Trophoblast cell (in vitro differentiated cells and primary cell): ENCODE measurements at regions not wholly inside any gene's neighbourhood (a gene's known extent, or its start where the extent isn't known, plus 50 kb on each side); places are given as distances from the start of the nearest gene placed in this dataset.

Experiments
- DNase-seq, 2 donors: peaks; one replicate each; pipeline ENCODE4 v3.0.0-alpha.2; 2016
- H2AFZ ChIP-seq: 2 replicates; pipeline ENCODE4 v1.6.1; 2013; ENCODE audit warnings: low read length, moderate library complexity, mild to moderate bottlenecking; ENCODE audit not compliant: insufficient read depth, poor library complexity
- H2AK5ac ChIP-seq: 2 replicates; pipeline ENCODE4 v1.6.1; 2013; ENCODE audit warnings: mild to moderate bottlenecking, low read length
- H2BK120ac ChIP-seq: 2 replicates; pipeline ENCODE4 v1.6.1; 2013; ENCODE audit warnings: low read length, mild to moderate bottlenecking, moderate library complexity; ENCODE audit not compliant: insufficient read depth, poor library complexity
- H2BK12ac ChIP-seq: 2 replicates; pipeline ENCODE4 v1.6.1; 2013; ENCODE audit warnings: mild to moderate bottlenecking, low read length, moderate library complexity
- H2BK5ac ChIP-seq: 2 replicates; pipeline ENCODE4 v1.6.1; 2013; ENCODE audit warnings: low read length, low read depth, moderate library complexity, mild to moderate bottlenecking; ENCODE audit not compliant: poor library complexity
- H3K14ac ChIP-seq: 2 replicates; pipeline ENCODE4 v1.6.1; 2013; ENCODE audit warnings: mild to moderate bottlenecking, low read length
- H3K18ac ChIP-seq: 2 replicates; pipeline ENCODE4 v1.6.1; 2013; ENCODE audit warnings: mild to moderate bottlenecking, low read length
- H3K23ac ChIP-seq: 2 replicates; pipeline ENCODE4 v1.6.1; 2013; ENCODE audit warnings: low read length
- H3K27ac ChIP-seq: 2 replicates; pipeline ENCODE4 v1.5.1; 2013; ENCODE audit warnings: low read depth, mild to moderate bottlenecking, inconsistent platforms, low read length, moderate library complexity
- H3K27me3 ChIP-seq: 2 replicates; pipeline ENCODE4 v1.6.1; 2013; ENCODE audit warnings: inconsistent platforms, mild to moderate bottlenecking, low read length, moderate library complexity; ENCODE audit not compliant: insufficient read depth
- H3K36me3 ChIP-seq, 2 experiments: 1 replicate in 1 of 2; 2 replicates in 1 of 2; pipeline ENCODE4 v1.6.1; 2013; ENCODE audit warnings: low read length in 2 of 2, mild to moderate bottlenecking in 2 of 2, moderate library complexity in 1 of 2; ENCODE audit not compliant: insufficient read depth in 2 of 2, control insufficient read depth in 1 of 2
- H3K4ac ChIP-seq: 2 replicates; pipeline ENCODE4 v1.6.1; 2013; ENCODE audit warnings: low read depth, mild to moderate bottlenecking, low read length, moderate library complexity
- H3K4me1 ChIP-seq, 2 experiments: 1 replicate in 1 of 2; 2 replicates in 1 of 2; pipeline ENCODE4 v1.6.1; 2013; ENCODE audit warnings: low read length in 2 of 2, mild to moderate bottlenecking in 2 of 2, moderate library complexity in 1 of 2; ENCODE audit not compliant: insufficient read depth in 2 of 2, control insufficient read depth in 1 of 2
- H3K4me2 ChIP-seq: 2 replicates; pipeline ENCODE4 v1.6.1; 2013; ENCODE audit warnings: inconsistent platforms, mild to moderate bottlenecking, low read length, moderate library complexity
- H3K4me3 ChIP-seq: 2 replicates; pipeline ENCODE4 v1.5.1; 2013; ENCODE audit warnings: mild to moderate bottlenecking, low read depth, low read length, inconsistent platforms
- H3K79me1 ChIP-seq: one replicate; pipeline ENCODE4 v1.6.1; 2013; ENCODE audit warnings: low read length
- H3K79me2 ChIP-seq: 2 replicates; pipeline ENCODE4 v1.6.1; 2013; ENCODE audit warnings: low read length, mild to moderate bottlenecking; ENCODE audit not compliant: control insufficient read depth, insufficient read depth, poor library complexity
- H3K9ac ChIP-seq: 2 replicates; pipeline ENCODE4 v1.6.1; 2013; ENCODE audit warnings: mild to moderate bottlenecking, low read length
- H3K9me3 ChIP-seq: 2 replicates; pipeline ENCODE4 v1.6.1; 2013; ENCODE audit warnings: low read depth, mild to moderate bottlenecking, control low read depth, inconsistent platforms, low read length; ENCODE audit not compliant: insufficient read depth
- H4K12ac ChIP-seq: 2 replicates; pipeline ENCODE4 v1.6.1; 2013; ENCODE audit warnings: low read depth, mild to moderate bottlenecking, low read length, moderate library complexity
- H4K8ac ChIP-seq: 2 replicates; pipeline ENCODE4 v1.6.1; 2013; ENCODE audit warnings: low read depth, mild to moderate bottlenecking, low read length, moderate library complexity
- H4K91ac ChIP-seq: one replicate; pipeline ENCODE4 v1.6.1; 2013; ENCODE audit warnings: low read depth, mild to moderate bottlenecking, low read length, moderate library complexity
- WGBS: extraction: QIAGEN DNeasy Blood & Tissue Kit; methylation state at CpG from one replicate; pipeline ENCODE4 v1.1.7; 2013; ENCODE audit warnings: missing lambda C conversion rate; ENCODE audit not compliant: insufficient read length, insufficient coverage; ENCODE audit errors: extremely low coverage; 5-methylcytosine and 5-hydroxymethylcytosine counted together

DNA sequence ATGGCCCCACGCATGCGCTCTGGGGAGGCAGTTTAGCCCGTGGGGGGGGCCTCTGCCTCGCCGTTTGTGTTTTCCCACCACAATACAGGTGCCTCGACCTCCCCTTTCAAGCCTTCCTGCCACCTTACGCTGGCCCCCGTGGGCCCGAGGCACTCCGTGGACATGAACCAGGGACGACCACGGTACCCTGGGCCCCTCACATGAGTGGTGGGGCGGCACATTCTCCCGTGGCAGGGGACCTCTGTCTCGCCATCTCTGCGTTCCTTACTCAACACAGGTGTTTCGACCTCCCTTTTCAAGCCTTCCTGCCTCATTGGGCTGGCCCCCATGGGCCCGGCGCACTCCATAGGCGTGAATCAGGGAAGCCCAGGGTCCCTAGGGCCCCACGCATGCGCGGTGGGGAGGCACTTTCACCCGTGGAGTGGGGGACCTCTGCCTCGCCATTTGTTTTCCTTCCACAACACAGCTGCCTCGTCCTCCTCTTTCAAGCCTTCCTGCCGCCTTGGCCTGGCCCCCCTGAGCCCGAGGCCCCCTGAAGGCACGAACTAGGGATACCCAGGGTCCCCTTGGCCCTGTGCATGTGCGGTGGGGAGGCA is 339.5 kb downstream of the ALG10 start:
- Histone ChIP-seq H4K8ac (no peak overlapping the region), H3K79me1 (no peaks in the 10 kb centered on the region), H3K9ac (no peak overlapping the region), H3K4ac (no peak overlapping the region), H3K36me3 (no peaks in the 10 kb centered on the region), H2BK120ac (no peak overlapping the region), H2AK5ac (no peak overlapping the region), H4K12ac (no peak overlapping the region), H2BK5ac (no peak overlapping the region), H3K79me2 (no peaks in the 10 kb centered on the region), H3K4me2 (no peak overlapping the region), H4K91ac (no peak overlapping the region), H3K4me1 (no peaks in the 10 kb centered on the region), H3K23ac (no peak overlapping the region), H3K27ac (no peak overlapping the region), H3K9me3 (peaks cover 99% of the 10 kb centered on the region), H3K27me3 (no peaks in the 10 kb centered on the region), H2BK12ac (no peak overlapping the region), H3K4me3 (no peak overlapping the region), H3K18ac (no peak overlapping the region), H3K14ac (no peak overlapping the region), H2AFZ (no peak overlapping the region)
- DNase-seq, result no peak
- no CpG with 5 or more reads among the region's 30 CpGs for WGBS

DNA sequence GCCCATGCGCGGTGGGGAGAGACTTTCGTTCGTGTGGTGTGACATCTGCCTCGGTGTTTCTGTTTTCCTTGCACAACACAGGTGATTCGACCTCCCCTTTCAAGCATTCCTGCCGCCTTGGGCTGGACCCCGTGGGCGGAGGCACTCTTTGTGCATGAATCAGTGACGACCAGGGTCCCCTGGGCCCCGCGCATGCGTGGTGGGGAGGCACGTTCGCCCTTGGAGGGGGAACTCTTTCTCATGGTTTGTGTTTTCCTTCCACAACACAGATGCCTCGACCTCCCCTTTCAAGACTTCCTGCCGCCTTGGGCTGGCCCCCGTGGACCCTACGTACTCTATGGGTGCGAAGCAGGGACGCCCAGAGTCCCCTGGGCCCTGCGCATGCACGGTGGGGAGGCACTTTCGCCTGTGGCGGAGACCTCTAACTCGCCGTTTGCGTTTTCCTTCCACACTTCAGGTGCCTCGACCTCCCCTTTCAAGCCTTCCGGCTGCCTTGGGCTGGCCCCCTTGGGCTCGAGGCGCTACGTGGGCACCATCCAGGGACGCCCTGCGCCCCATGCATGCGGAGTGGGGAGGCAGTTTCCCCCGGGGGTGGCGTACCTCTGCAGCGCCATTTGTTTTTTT is 340.9 kb downstream of the ALG10 start:
- no peak overlapping the region for H2BK120ac ChIP-seq
- no peaks in the 10 kb centered on the region for H3K36me3 ChIP-seq
- no peaks in the 10 kb centered on the region for H3K27me3 ChIP-seq
- no CpG with 5 or more reads among the region's 39 CpGs for WGBS
- H3K4me2 ChIP-seq, result no peak overlapping the region
- no peak overlapping the region for H3K18ac ChIP-seq
- H3K4me3 ChIP-seq, result no peak overlapping the region
- H4K91ac ChIP-seq, result no peak overlapping the region
- no peak overlapping the region for H3K4ac ChIP-seq
- no peak overlapping the region for H3K14ac ChIP-seq
- DNase-seq, result no peak
- no peak overlapping the region for H2BK5ac ChIP-seq
- no peak overlapping the region for H2AK5ac ChIP-seq
- no peak overlapping the region for H4K8ac ChIP-seq
- no peaks in the 10 kb centered on the region for H3K4me1 ChIP-seq
- H3K23ac ChIP-seq, result no peak overlapping the region
- no peak overlapping the region for H2AFZ ChIP-seq
- no peak overlapping the region for H2BK12ac ChIP-seq
- no peak overlapping the region for H3K9ac ChIP-seq
- H3K79me2 ChIP-seq, result no peaks in the 10 kb centered on the region
- peaks cover 98% of the 10 kb centered on the region for H3K9me3 ChIP-seq
- H3K27ac ChIP-seq, result no peak overlapping the region
- no peak overlapping the region for H4K12ac ChIP-seq
- no peaks in the 10 kb centered on the region for H3K79me1 ChIP-seq

DNA sequence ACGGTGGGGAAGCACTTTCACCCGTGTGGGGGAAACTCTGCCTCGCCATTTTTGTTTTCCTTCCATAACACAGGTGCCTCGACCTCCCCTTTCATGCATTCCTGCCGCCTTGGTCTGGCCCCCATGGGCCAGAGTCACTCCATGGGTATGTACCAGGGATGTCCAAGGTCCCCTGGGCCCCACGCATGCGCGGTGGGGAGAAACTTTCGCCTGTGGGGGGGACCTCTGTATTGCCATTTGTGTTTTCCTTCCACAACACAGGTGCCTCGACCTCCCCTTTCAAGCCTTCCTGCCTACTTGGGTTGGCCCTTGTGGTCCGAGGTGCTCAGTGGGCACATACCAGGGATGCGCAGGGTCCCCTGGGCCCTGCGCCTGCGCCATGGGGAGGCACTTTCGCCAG is 345.8 kb downstream of the ALG10 start:
- Histone ChIP-seq H3K27ac (no peak overlapping the region), H2AK5ac (no peak overlapping the region), H2BK5ac (no peak overlapping the region), H3K79me1 (no peaks in the 10 kb centered on the region), H3K23ac (no peak overlapping the region), H4K8ac (no peak overlapping the region), H3K4me2 (no peak overlapping the region), H3K18ac (no peak overlapping the region), H3K9ac (no peak overlapping the region), H3K14ac (no peak overlapping the region), H2AFZ (no peak overlapping the region), H2BK12ac (no peak overlapping the region), H3K4me1 (no peaks in the 10 kb centered on the region), H3K4me3 (no peak overlapping the region), H3K9me3 (peaks cover 99% of the 10 kb centered on the region), H3K79me2 (no peaks in the 10 kb centered on the region), H3K27me3 (no peaks in the 10 kb centered on the region), H3K36me3 (no peaks in the 10 kb centered on the region), H3K4ac (no peak overlapping the region), H4K12ac (no peak overlapping the region), H2BK120ac (no peak overlapping the region), H4K91ac (no peak overlapping the region)
- WGBS, result no CpG with 5 or more reads among the region's 15 CpGs
- no peak for DNase-seq

DNA sequence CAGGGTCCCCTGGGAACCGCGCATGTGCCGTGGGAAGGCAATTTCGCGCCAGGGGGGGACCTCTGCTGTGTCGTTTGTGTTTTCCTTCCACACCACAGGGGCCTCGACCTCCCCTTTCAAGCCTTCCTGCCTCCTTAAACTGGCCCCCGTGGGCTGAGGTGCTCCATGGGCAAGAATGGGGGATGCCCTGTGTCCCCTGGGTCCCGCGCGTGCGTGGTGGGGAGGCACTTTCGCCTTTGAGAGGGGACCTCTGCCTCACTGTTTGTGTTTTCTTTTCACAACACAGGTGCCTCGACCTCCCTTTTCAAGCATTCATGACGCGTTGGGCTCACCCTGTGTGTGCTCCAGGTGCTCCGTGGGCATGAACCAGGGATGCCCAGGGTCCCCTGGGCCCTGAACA is 348.8 kb downstream of the ALG10 start:
- H2AFZ ChIP-seq, result no peak overlapping the region
- no peak overlapping the region for H3K18ac ChIP-seq
- no peak overlapping the region for H3K4me2 ChIP-seq
- H3K4me3 ChIP-seq, result no peak overlapping the region
- H2AK5ac ChIP-seq, result no peak overlapping the region
- H3K79me2 ChIP-seq, result no peaks in the 10 kb centered on the region
- no peak for DNase-seq
- no peak overlapping the region for H4K12ac ChIP-seq
- no peaks in the 10 kb centered on the region for H3K4me1 ChIP-seq
- H4K8ac ChIP-seq, result no peak overlapping the region
- H2BK5ac ChIP-seq, result no peak overlapping the region
- H2BK120ac ChIP-seq, result no peak overlapping the region
- no peak overlapping the region for H3K4ac ChIP-seq
- no peak overlapping the region for H4K91ac ChIP-seq
- H3K9ac ChIP-seq, result no peak overlapping the region
- no peak overlapping the region for H3K27ac ChIP-seq
- no peaks in the 10 kb centered on the region for H3K79me1 ChIP-seq
- peaks cover 99% of the 10 kb centered on the region for H3K9me3 ChIP-seq
- no peak overlapping the region for H2BK12ac ChIP-seq
- no peaks in the 10 kb centered on the region for H3K36me3 ChIP-seq
- H3K14ac ChIP-seq, result no peak overlapping the region
- H3K23ac ChIP-seq, result no peak overlapping the region
- no peaks in the 10 kb centered on the region for H3K27me3 ChIP-seq
- whole genome bisulfite sequencing, result no CpG with 5 or more reads among the region's 17 CpGs
